Ecto neural progenitor cell (in vitro differentiated cells): ENCODE measurements at regions not wholly inside any gene's neighbourhood (a gene's known extent, or its start where the extent isn't known, plus 50 kb on each side); places are given as distances from the start of the nearest gene placed in this dataset.

ENCODE experiments used
- DNase-seq: peaks from one replicate; pipeline ENCODE4 v3.0.0-alpha.2; 2018; ENCODE audit warnings: low spot score

DNA sequence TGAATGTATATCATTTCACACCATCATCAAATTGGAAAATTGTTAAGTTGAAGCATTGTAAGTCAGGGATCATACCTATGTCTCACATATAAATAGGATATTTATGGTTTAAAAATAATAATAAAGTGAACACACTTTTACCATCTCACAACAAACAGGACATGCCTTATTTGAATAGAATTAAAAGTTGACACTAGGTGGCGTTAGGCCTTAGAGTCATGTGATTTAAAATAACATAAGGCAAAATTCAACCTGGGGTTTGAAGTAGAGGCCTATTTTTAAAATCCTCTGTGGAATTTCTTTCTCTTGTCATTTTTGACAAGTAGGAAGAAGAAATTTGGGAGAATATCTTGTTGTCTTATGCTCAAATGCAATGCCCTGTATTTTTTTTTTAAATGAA lies 184.7 kb upstream of the PCDH15 start:
- DNase-seq, result no peak

DNA sequence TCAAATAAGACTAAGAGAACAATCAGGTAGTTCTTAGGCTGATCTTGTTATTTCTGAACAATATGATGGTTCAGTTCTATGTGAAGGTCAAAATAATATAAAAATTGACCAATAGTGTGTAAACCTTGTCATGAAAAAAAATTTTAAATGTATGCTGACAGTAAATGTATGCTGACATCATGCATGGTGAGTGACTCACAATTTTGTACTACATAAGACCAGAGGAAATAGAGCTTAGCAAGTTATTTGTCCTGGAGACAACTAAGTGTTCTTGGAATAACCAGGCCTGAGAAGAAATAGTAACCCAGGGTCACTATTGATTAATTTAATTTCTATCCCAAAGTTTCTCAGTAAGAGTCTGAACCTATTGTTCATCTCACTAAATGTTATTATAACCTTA lies 182.2 kb upstream of the PCDH15 start:
- no peak for DNase-seq

DNA sequence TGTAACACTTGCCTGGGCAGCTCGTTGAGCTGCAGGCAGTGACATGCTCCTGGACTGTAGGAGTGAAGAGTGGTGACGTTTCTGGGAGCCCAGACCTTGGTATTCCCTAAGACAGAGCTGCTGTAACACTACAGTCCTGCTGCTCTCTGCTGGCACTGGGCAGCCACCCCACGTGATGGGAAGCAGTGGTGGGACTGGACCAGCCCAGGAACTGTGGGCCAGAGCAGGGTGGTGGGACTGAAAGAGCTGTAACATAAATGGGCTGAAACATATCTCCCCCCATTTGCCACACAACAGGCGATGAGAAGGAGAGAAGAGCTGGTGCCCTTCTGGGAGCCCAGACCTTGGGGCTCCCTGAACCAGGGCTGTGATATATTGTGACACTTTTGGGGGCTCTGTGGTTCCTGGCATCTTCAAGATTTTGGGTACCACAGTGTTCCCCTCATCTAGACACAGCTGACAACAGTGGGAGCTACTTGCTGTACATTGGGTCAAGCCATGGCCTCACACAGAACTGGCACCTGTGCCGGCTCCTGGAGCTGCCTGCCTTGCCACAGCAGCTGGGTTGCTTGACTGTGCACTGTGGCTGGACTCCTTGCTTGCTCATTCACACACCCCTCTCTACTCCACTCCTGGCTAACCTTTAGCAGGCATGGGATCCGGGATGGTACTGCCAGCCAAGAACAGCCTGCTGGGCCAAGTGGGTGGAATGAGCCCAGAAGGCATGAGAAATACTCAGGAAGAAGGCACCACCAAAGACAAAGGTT lies 161.3 kb upstream of the PCDH15 start:
- no peak for DNase-seq

DNA sequence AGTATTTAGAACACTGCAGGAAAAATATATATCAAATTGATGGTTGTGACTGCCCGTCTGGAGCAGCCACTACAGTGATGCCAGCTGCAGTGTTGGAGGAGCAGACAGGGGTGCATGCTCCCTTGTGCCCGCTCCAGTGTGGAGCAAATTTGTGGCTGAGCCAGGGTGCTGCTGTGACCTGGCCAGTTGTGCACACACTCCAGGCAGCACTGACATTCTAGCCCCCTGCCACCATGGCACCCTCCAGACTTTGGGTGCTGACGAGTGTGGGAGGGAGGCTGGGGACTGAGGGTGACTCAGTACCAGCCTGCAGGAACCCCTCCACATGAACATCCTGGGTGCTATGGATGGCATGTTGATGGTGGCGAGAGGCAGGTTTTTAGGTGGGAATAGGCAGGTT lies 160.0 kb upstream of the PCDH15 start:
- no peak for DNase-seq

DNA sequence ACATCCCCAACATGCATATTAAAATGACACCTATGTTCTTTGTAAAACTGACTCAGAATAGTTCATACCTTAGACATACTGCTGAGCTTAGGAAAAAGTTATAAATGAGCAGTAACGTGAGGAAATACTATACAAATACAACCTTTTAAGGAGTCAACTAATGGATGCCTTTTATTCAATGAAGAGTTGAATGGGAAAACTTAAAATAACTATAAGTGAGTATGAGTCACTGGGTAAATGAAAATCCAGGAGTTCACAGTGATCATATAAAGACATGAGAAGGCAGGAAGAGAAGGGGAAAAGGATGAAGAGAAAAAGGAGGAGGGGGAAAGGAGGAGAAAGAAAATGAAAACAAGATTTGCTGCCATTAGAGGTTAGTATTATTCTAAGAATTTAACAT lies 157.8 kb upstream of the PCDH15 start:
- no peak for DNase-seq

DNA sequence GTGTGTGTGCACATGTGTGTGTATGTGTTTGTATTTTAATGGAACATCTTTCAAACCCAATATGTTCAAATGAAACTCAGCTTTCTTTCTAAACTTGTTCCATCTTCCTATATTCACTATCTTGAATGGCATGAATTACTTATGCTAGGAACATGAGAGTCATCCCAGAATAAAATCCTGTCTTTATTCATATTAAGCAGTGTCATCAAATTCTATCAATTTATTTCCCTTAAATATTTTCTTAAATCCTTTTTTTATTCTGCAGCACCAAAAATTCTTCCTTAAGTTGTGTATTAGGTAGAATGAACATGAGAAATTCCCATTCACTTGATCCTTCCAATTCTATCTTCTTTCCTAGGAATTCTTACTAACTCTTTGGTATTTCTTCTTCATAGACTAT lies 146.6 kb upstream of the PCDH15 start:
- no peak for DNase-seq

DNA sequence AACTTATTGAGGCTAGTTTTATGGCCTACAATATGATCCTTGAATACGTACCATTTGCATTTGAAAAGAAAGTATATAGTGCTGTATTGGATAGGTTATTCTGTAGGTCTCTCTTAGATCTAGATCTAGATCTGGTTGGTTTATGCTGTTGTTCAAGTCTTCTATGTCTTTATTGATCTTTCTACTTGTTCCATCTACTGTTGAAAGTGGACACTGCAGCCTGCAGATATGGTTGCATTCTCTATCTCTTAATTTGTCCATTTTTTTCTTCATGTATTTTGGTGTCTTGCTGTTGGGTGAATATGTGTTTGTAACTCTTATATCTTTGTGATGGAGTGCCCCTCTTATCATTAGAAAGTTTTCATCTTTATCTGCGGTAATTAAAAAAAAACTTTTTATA lies 139.4 kb upstream of the PCDH15 start:
- DNase-seq, result no peak

DNA sequence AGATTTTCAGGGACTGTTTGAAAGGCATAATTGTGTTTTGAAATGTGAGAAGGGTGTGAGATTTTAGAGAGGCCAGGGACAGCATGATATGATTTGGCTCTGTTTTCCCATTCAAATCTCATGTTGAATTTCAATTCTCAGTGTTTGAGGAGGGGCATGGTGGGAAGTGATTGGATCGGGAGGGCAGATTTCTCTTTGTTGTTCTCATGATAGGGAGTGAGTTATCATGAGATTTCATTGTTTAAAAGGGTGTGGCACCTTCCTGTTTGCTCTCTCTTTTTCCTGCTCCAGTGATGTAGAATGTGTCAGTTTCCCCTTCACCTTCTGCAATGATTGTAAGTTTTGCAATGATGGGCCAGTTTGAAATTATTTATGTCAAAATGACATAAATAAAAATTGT lies 113.0 kb upstream of the PCDH15 start:
- DNase-seq, result no peak

DNA sequence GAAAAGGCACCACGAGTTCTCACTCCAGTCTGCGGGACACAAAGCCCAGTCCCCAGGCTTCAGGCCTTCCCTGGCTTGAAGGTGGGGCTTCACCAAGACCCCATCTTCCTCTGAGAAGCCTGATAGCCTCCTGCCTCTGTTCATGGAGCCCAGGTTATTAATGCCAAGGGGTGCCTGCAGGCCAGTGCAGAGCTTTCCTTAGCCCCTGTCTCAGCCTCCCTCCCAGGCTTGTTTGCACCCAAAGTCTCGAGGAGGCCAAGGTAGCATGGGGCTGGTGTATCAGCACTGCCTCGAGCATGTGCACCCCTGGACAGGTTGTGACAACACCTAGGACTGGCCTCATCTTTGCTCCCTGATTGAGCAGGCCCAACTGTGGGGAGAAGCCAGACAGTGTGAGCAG lies 108.1 kb upstream of the PCDH15 start:
- no peak for DNase-seq

DNA sequence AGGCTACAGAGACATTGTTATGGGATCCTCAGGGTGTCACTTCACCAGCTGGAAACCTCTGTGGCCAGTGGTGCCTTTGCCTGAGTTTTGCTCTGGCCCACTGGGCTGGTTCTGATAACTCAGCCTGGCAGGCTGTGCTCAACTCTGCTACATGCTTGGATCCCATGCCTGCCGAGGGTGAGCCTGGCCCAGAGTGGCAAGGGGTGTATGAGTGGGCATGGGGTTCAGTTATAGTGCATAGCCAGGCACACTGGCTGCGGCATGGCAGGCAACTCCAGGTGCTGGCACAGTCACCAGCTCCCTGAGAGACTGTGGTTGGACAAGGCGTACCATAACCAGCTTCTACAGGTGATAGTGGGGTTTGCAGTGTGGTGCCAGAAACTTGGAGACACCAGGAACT lies 107.0 kb upstream of the PCDH15 start:
- no peak for DNase-seq

DNA sequence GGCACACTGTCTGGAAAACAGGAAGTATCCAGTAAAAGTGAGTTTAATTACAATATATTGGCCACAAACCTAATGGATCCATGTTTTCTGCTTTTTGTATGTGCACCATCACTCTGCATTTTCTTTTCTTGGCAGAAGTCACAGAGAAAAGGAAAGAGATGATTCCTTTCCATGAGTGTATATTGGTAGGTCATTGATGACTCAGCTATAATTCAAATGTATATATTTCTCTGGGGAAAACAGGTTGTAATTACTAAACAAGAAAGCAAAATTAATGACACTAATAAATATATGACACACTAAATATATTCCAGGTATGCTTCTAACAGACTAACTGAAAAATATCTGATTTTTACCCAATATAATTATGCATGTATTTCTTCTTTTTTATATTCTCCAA lies 105.9 kb upstream of the PCDH15 start:
- no peak for DNase-seq

DNA sequence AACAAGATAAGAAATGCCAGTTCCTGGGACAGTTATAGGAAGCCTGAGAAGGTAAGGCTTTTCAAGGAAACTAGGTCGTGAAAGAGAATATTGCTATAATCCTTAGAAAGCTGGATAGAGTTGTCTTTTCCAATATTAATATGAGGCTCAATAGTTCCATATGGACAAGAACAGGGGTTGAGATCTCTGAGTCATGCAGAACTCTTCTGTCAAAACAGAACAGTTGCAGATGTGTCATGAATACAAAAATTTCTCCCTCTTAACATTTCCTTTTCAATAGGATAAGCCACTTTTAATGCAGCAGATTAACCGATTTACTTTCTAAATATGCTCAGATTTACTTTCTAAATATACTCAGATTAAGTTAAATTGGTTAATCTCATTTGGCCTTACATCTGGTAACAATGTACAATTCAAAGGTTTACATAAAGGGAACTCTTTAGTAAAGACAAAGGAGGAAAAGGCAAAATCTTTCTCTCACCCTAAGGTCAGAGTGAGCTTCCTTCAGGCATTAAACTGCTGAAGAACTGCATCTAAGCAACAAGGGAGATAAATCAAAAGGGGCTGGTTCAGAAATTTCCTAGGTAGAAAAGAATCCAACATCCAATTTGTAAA lies 104.7 kb upstream of the PCDH15 start:
- DNase-seq, result no peak

DNA sequence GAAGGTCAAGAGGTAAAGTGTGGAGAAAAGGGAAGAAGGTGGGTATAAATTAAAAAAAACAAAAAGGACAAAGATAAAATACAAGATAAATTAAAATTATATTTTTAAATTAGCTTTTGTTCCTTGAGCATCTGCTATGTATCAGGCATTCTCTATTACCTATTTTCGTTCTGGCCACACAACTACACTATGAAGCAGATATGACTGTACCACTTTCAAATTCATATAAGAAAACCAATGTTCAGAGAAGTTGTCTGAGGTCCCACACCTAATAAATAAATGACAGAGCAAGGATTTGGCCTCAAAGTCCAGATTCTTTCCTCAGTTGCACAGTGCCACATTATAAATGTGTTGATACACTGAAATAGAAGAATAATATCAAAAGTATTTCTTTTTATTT lies 103.8 kb upstream of the PCDH15 start:
- no peak for DNase-seq

DNA sequence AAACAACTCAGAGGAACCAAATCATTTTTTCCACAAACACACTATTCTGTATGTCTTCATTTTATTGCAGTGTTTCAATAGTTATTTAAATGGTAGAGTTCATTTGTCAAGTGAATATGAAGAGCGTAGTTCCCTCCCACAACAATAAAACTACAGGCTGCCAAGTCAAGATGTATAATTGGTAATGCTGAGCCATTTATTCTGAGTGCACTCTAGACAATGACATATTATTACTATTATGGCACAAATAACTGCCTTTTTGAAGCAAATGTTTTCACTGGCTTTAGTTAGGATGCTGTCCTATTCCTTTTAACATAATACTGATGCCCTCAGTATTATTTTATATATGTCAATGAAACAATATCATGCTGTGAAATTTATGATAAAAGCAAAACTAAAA lies 102.7 kb upstream of the PCDH15 start:
- no peak for DNase-seq

DNA sequence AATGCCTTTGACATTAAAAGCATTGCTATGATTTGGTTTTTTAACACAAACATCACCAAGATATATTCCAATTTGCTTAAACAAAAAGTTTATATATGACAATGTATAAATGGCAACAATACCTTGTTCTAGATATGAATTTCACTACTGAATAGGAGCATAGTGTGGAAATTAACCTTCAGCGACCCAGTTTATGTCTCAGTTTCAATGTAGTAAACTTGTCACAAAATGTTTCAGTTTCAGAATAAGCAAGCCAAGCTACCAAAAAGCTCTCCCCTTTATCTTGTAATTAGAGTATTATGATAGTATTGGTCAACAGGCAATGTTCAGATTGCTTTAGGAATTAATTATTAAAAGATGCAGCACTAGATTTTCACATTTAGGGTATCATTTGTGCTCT lies 99.6 kb upstream of the PCDH15 start:
- no peak for DNase-seq

DNA sequence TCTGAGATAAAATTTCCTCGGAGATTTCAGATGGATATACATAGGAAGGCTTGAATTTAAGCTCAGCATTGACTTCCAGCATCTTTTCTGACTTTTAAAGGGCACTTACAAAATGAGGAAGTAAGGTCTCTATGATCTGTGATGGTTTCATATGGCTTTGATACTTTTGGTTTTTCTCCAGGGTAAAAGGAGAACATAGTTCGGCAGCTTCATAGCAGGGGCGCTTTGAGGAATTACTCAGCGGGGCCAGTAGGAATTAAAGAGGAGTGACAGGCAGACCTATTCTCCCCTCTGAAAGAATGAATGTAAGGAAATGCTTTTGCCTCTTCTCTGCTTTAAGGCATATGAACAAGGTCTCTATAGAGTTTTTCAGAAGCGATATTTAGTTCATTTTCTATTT lies 80.0 kb upstream of the PCDH15 start:
- DNase-seq, result no peak

DNA sequence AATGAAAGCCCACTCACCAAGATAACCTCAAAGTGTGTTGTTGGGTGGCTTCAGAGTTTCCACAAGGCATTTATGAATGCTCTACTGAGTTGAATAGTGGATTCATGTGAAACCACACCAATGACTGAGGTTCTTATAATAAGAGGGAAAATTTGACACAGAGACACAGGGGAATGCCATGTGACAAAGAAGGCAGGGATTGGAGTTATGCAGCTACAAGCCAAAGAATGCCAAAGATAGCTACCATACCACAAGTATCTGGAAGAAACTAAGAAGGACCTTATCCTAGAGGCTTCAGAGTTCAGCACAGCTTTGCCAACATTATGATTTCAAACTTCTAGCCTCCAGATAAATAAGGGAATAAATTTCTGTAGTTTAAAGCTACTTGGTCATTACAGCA lies 68.0 kb upstream of the PCDH15 start:
- DNase-seq, result no peak

DNA sequence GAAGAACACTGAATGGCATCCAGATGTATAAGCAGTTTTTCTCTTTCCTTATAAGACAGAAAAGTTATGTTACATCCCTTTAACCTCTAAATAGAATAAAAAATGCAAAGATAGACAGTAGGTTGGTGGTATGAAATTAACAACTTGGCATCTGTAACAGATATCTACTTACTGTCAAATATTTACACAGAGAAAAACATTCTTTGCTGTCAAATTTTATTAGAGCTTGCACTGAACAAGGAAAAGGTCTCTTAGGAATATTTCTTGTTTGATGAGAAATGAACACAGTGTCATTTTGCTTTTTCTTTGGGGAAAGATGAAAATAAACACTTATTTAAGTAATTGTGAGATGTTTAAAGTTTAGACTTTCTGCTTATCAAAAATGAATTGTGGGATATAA lies 65.6 kb upstream of the PCDH15 start:
- DNase-seq, result no peak

DNA sequence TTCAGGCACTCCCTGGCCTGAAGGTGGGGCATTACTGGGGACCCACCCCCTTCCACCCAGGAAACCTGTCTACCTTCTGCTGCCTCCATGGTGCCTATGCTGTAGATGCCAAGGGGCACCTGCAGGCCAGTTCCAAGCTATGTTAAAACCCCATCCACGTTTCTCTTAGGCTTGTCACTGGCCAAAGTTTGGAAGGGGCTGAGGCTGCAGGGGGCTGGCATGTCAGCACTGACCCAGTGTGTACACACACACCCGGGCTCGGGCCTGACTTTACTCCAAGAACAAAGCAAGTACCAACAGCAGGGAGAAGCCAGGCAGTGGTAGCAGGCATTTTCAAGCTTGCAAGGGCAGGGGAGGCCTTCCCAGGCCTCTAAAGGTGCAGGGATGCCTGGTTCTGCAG lies 53.8 kb upstream of the PCDH15 start:
- DNase-seq, result no peak

DNA sequence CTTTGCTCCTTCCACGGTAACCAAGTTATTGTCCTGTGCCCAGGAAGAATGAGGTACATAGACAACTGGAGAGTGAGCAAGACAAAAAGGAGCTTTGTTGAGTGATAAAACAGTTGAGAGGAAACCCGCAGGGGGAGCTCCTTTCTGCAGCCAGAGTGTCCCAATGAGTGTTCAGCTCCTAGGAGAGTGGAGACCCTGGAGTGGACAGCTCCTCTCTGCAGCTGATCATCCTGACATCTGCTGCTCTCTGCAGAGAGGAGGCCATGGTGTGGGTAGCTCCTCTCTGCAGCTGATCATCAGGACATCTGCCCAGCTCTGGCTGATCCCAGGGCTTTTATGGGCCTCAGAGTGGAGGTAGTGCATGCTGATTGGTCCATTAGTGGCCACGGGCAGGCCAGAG lies 53.4 kb upstream of the PCDH15 start:
- no peak for DNase-seq

DNA sequence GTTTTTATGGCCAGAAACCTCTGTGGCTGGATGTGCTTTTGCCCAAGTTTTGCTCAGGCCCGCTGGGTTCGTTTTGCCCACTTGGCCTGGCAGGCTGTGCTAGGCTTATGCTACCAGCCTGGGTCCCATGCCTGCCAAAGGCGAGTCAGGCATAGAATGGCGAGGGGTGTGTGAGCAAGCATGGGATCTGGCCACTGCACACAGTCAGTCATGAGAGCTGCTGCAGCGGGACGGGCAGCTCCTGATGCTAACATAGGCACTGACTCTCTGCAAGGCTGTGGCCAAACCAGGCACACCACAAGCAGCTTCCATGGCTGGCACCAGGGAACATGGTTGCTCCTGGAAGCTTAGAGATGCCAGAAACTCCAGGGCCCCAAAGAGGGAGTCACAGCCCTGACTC lies 52.9 kb upstream of the PCDH15 start:
- DNase-seq, result no peak
